ENCODE measurements at regions not wholly inside any gene's neighbourhood (a gene's known extent, or its start where the extent isn't known, plus 50 kb on each side); places are given as distances from the start of the nearest gene placed in this dataset.
"Not testable (repeated sequence)": the region's sequence is repeated elsewhere in the genome, so short reads cannot be mapped to it uniquely, and the experiment has no call there.

GRCh38 chr22:11795979-11796378 is 3732.0 kb upstream of the OR11H1 start:
- H3K9me3 Mint-ChIP-seq; intact Hi-C loops (cut with DNase I, micrococcal nuclease); H3K4me3 ChIP-seq (ENCODE audit: low read length); ATAC-seq (ENCODE audit: poor library complexity); H3K27ac ChIP-seq (ENCODE audit: low read depth in 1 of 2, low read length in 2 of 2); H3K4me3 Mint-ChIP-seq; H3K27ac Mint-ChIP-seq; H3K4me1 Mint-ChIP-seq (ENCODE audit: low read depth); DNase-seq; CTCF ChIA-PET; POLR2A ChIA-PET; H3K36me3 Mint-ChIP-seq (ENCODE audit: low read depth); H3K27me3 ChIP-seq (ENCODE audit: control insufficient read depth in 1 of 2, insufficient read depth in 2 of 2, low read length in 2 of 2); H3K27me3 Mint-ChIP-seq; H3K9me3 ChIP-seq (ENCODE audit: control insufficient read depth in 1 of 2, insufficient read depth in 1 of 2, low read length in 2 of 2); H3K36me3 ChIP-seq (ENCODE audit: insufficient read depth, low read length); H3K4me1 ChIP-seq (ENCODE audit: insufficient read depth, low read length): not testable (repeated sequence)

GRCh38 chr22:11815481-11815880 is 3712.5 kb upstream of the OR11H1 start:
- H3K4me1 Mint-ChIP-seq (ENCODE audit: low read depth); POLR2A ChIA-PET; H3K36me3 Mint-ChIP-seq (ENCODE audit: low read depth); H3K27ac Mint-ChIP-seq; H3K27me3 ChIP-seq (ENCODE audit: control insufficient read depth in 1 of 2, insufficient read depth in 2 of 2, low read length in 2 of 2); ATAC-seq (ENCODE audit: poor library complexity); H3K4me1 ChIP-seq (ENCODE audit: insufficient read depth, low read length); intact Hi-C loops (cut with DNase I, micrococcal nuclease); CTCF ChIA-PET; H3K4me3 Mint-ChIP-seq; H3K9me3 Mint-ChIP-seq; H3K4me3 ChIP-seq (ENCODE audit: low read length); H3K27ac ChIP-seq (ENCODE audit: low read depth in 1 of 2, low read length in 2 of 2); H3K27me3 Mint-ChIP-seq; H3K36me3 ChIP-seq (ENCODE audit: insufficient read depth, low read length); H3K9me3 ChIP-seq (ENCODE audit: control insufficient read depth in 1 of 2, insufficient read depth in 1 of 2, low read length in 2 of 2): not testable (repeated sequence)
- DNase-seq: peak in 2 of 14 experiments; percentile 6 to 38

GRCh38 chr22:11818845-11819244 is 3709.1 kb upstream of the OR11H1 start:
- H3K4me1 Mint-ChIP-seq (ENCODE audit: low read depth); POLR2A ChIA-PET; H3K9me3 Mint-ChIP-seq; H3K36me3 Mint-ChIP-seq (ENCODE audit: low read depth); H3K27me3 Mint-ChIP-seq; CTCF ChIA-PET; ATAC-seq (ENCODE audit: poor library complexity); DNase-seq; H3K27ac Mint-ChIP-seq; H3K4me3 ChIP-seq (ENCODE audit: low read length); H3K4me1 ChIP-seq (ENCODE audit: insufficient read depth, low read length); H3K4me3 Mint-ChIP-seq; H3K27ac ChIP-seq (ENCODE audit: low read depth in 1 of 2, low read length in 2 of 2); H3K36me3 ChIP-seq (ENCODE audit: insufficient read depth, low read length); H3K27me3 ChIP-seq (ENCODE audit: control insufficient read depth in 1 of 2, insufficient read depth in 2 of 2, low read length in 2 of 2); intact Hi-C loops (cut with DNase I, micrococcal nuclease): not testable (repeated sequence)
- H3K9me3 ChIP-seq (ENCODE audit: control insufficient read depth in 1 of 2, insufficient read depth in 1 of 2, low read length in 2 of 2): peaks cover 0 to 24% of the 10 kb centered on the region in 2 experiments

GRCh38 chr22:11822326-11822725 is 3705.7 kb upstream of the OR11H1 start:
- CTCF ChIA-PET; H3K4me1 Mint-ChIP-seq (ENCODE audit: low read depth); H3K36me3 Mint-ChIP-seq (ENCODE audit: low read depth); ATAC-seq (ENCODE audit: poor library complexity); H3K27ac Mint-ChIP-seq; H3K27ac ChIP-seq (ENCODE audit: low read depth in 1 of 2, low read length in 2 of 2); H3K4me3 ChIP-seq (ENCODE audit: low read length); POLR2A ChIA-PET; H3K27me3 ChIP-seq (ENCODE audit: control insufficient read depth in 1 of 2, insufficient read depth in 2 of 2, low read length in 2 of 2); intact Hi-C loops (cut with DNase I, micrococcal nuclease); H3K4me3 Mint-ChIP-seq; H3K4me1 ChIP-seq (ENCODE audit: insufficient read depth, low read length); DNase-seq; H3K36me3 ChIP-seq (ENCODE audit: insufficient read depth, low read length); H3K27me3 Mint-ChIP-seq; H3K9me3 Mint-ChIP-seq: not testable (repeated sequence)
- H3K9me3 ChIP-seq (ENCODE audit: control insufficient read depth in 1 of 2, insufficient read depth in 1 of 2, low read length in 2 of 2): peaks cover 0 to 31% of the 10 kb centered on the region in 2 experiments

- H3K36me3 Mint-ChIP-seq (ENCODE audit: low read depth); H3K4me1 Mint-ChIP-seq (ENCODE audit: low read depth); ATAC-seq (ENCODE audit: poor library complexity): not testable (repeated sequence)
Measured at GRCh38 chr22:11825009-11825408, 3703.0 kb upstream of the OR11H1 start.

GRCh38 chr22:11826000-11826399 is 3702.0 kb upstream of the OR11H1 start:
- H3K36me3 ChIP-seq (ENCODE audit: insufficient read depth, low read length); H3K27me3 ChIP-seq (ENCODE audit: control insufficient read depth in 1 of 2, insufficient read depth in 2 of 2, low read length in 2 of 2); H3K4me3 Mint-ChIP-seq; H3K27me3 Mint-ChIP-seq; CTCF ChIA-PET; POLR2A ChIA-PET; H3K9me3 Mint-ChIP-seq; H3K27ac ChIP-seq (ENCODE audit: low read depth in 1 of 2, low read length in 2 of 2); H3K27ac Mint-ChIP-seq; H3K4me1 ChIP-seq (ENCODE audit: insufficient read depth, low read length); H3K36me3 Mint-ChIP-seq (ENCODE audit: low read depth); DNase-seq; H3K4me1 Mint-ChIP-seq (ENCODE audit: low read depth); ATAC-seq (ENCODE audit: poor library complexity); H3K4me3 ChIP-seq (ENCODE audit: low read length); intact Hi-C loops (cut with DNase I, micrococcal nuclease): not testable (repeated sequence)
- peaks cover 0 to 32% of the 10 kb centered on the region in 2 experiments for H3K9me3 ChIP-seq (ENCODE audit: control insufficient read depth in 1 of 2, insufficient read depth in 1 of 2, low read length in 2 of 2)

More at GRCh38 chr22:11825009-11825408, 3703.0 kb upstream of the OR11H1 start:
- H3K27me3 ChIP-seq (ENCODE audit: control insufficient read depth in 1 of 2, insufficient read depth in 2 of 2, low read length in 2 of 2); CTCF ChIA-PET; DNase-seq; H3K27ac Mint-ChIP-seq; intact Hi-C loops (cut with DNase I, micrococcal nuclease); H3K4me3 Mint-ChIP-seq; H3K9me3 Mint-ChIP-seq; POLR2A ChIA-PET; H3K27ac ChIP-seq (ENCODE audit: low read depth in 1 of 2, low read length in 2 of 2); H3K27me3 Mint-ChIP-seq; H3K4me3 ChIP-seq (ENCODE audit: low read length); H3K36me3 ChIP-seq (ENCODE audit: insufficient read depth, low read length); H3K4me1 ChIP-seq (ENCODE audit: insufficient read depth, low read length): not testable (repeated sequence)
- peaks cover 0 to 32% of the 10 kb centered on the region in 2 experiments for H3K9me3 ChIP-seq (ENCODE audit: control insufficient read depth in 1 of 2, insufficient read depth in 1 of 2, low read length in 2 of 2)

GRCh38 chr22:11829426-11829825 is 3698.6 kb upstream of the OR11H1 start:
- intact Hi-C loops (cut with DNase I, micrococcal nuclease); H3K4me1 Mint-ChIP-seq (ENCODE audit: low read depth); H3K27ac Mint-ChIP-seq; H3K27me3 Mint-ChIP-seq; ATAC-seq (ENCODE audit: poor library complexity); H3K4me3 ChIP-seq (ENCODE audit: low read length); H3K9me3 Mint-ChIP-seq; H3K27ac ChIP-seq (ENCODE audit: low read depth in 1 of 2, low read length in 2 of 2); CTCF ChIA-PET; H3K36me3 ChIP-seq (ENCODE audit: insufficient read depth, low read length); H3K27me3 ChIP-seq (ENCODE audit: control insufficient read depth in 1 of 2, insufficient read depth in 2 of 2, low read length in 2 of 2); H3K4me1 ChIP-seq (ENCODE audit: insufficient read depth, low read length); POLR2A ChIA-PET; H3K36me3 Mint-ChIP-seq (ENCODE audit: low read depth); H3K4me3 Mint-ChIP-seq: not testable (repeated sequence)
- H3K9me3 ChIP-seq (ENCODE audit: control insufficient read depth in 1 of 2, insufficient read depth in 1 of 2, low read length in 2 of 2): peaks cover 0 to 12% of the 10 kb centered on the region in 2 experiments
- peak in 2 of 14 experiments; percentile 5 to 38 for DNase-seq
